Fibroblast of lung (primary cell): ENCODE measurements at regions not wholly inside any gene's neighbourhood (a gene's known extent, or its start where the extent isn't known, plus 50 kb on each side); places are given as distances from the start of the nearest gene placed in this dataset.

Experiments
- DNase-seq, 2 donors: peaks; one replicate each; pipeline versions ENCODE4 v3.0.0 to v3.0.0-alpha.2; 2010; ENCODE audit warnings: low read depth in 2 of 2
- H2AFZ ChIP-seq: 2 replicates; pipeline ENCODE4 v1.5.1; 2012; ENCODE audit warnings: low read length, control low read depth, inconsistent platforms
- H3K27ac ChIP-seq: 2 replicates; pipeline ENCODE4 v1.5.1; 2011; ENCODE audit warnings: low read length, control low read depth; ENCODE audit not compliant: insufficient read depth
- H3K27me3 ChIP-seq: 2 replicates; pipeline ENCODE4 v1.5.1; 2011; ENCODE audit warnings: mild to moderate bottlenecking, low read length; ENCODE audit not compliant: control insufficient read depth, insufficient read depth
- H3K36me3 ChIP-seq: 2 replicates; pipeline ENCODE4 v1.5.1; 2011; ENCODE audit warnings: low read length; ENCODE audit not compliant: control insufficient read depth, insufficient read depth
- H3K4me1 ChIP-seq: 2 replicates; pipeline ENCODE4 v1.5.1; 2011; ENCODE audit warnings: low read length; ENCODE audit not compliant: control insufficient read depth, insufficient read depth; ENCODE audit errors: extremely low read depth
- H3K4me2 ChIP-seq: 2 replicates; pipeline ENCODE4 v1.5.1; 2011; ENCODE audit warnings: low read length, control low read depth; ENCODE audit not compliant: insufficient read depth; ENCODE audit errors: extremely low read depth
- H3K4me3 ChIP-seq, 4 experiments: fragments of 200-600 bp in 1 of 4; sonication (generic) in 1 of 4; replicated peaks in 1 of 4; 2 replicates each; pipeline ENCODE4 v1.5.1; 2011 to 2016; ENCODE audit warnings: low read length in 4 of 4, low read depth in 3 of 4, mild to moderate bottlenecking in 3 of 4, control low read depth in 2 of 4, inconsistent platforms in 1 of 4, mixed read lengths in 1 of 4; ENCODE audit not compliant: insufficient read depth in 1 of 4; ENCODE audit errors: control extremely low read depth in 1 of 4
- H3K79me2 ChIP-seq: 2 replicates; pipeline ENCODE4 v1.5.1; 2012; ENCODE audit warnings: mild to moderate bottlenecking, low read length, inconsistent platforms; ENCODE audit not compliant: control insufficient read depth, insufficient read depth
- H3K9ac ChIP-seq: 2 replicates; pipeline ENCODE4 v1.5.1; 2011; ENCODE audit warnings: mild to moderate bottlenecking, low read length, control low read depth; ENCODE audit not compliant: insufficient read depth
- H3K9me3 ChIP-seq: 2 replicates; pipeline ENCODE4 v1.5.1; 2012; ENCODE audit warnings: low read depth, low read length; ENCODE audit not compliant: control insufficient read depth, insufficient read depth
- H4K20me1 ChIP-seq: 2 replicates; pipeline ENCODE4 v1.5.1; 2011; ENCODE audit warnings: low read length; ENCODE audit not compliant: control insufficient read depth, insufficient read depth; ENCODE audit errors: extremely low read depth
- EZH2 ChIP-seq: IDR thresholded peaks from 2 replicates; pipeline ENCODE4 v1.5.1; 2012; ENCODE audit warnings: low read length, control low read depth, mild to moderate bottlenecking; ENCODE audit errors: missing control alignments
- TF ChIP-seq, protein P1 (sequence below), 2 donors: IDR thresholded peaks in 1 of 2; conservative IDR thresholded peaks in 1 of 2; 1 replicate in 1 of 2; 2 replicates in 1 of 2; pipeline ENCODE4 v1.5.1; 2011 to 2012; ENCODE audit warnings: low read length in 2 of 2, control low read depth in 1 of 2, inconsistent platforms in 1 of 2, low read depth in 1 of 2, mild to moderate bottlenecking in 1 of 2

DNA sequence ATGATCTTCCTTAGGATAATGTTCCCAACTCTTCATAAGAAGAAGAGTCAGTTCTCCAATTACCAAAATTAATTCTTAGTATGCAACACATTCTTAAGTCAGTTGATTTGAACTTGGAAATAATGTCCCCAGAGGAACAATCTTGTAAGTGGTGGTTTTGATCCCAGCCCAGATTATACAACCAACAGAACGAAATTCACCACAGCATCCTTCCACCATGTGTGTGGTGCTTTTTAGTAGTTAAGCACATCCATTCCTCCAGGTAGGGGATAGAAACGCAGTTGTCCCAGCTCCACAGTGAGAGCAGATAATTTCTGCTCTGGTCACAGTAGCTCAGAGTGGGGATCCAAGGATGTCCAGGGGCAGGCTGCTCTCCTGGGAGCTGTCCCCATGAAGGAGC, 161.7 kb upstream of the SLC39A10 start:
- Histone ChIP-seq H3K4me3 (no peak overlapping the region), H3K9ac (no peak overlapping the region), H2AFZ (no peak overlapping the region), H3K4me2 (no peak overlapping the region), H3K79me2 (no peaks in the 10 kb centered on the region), H3K27ac (no peak overlapping the region), H3K9me3 (no peaks in the 10 kb centered on the region), H3K36me3 (no peaks in the 10 kb centered on the region), H3K27me3 (no peaks in the 10 kb centered on the region), H4K20me1 (no peaks in the 10 kb centered on the region), H3K4me1 (no peaks in the 10 kb centered on the region)
- TF ChIP-seq, protein P1, sequence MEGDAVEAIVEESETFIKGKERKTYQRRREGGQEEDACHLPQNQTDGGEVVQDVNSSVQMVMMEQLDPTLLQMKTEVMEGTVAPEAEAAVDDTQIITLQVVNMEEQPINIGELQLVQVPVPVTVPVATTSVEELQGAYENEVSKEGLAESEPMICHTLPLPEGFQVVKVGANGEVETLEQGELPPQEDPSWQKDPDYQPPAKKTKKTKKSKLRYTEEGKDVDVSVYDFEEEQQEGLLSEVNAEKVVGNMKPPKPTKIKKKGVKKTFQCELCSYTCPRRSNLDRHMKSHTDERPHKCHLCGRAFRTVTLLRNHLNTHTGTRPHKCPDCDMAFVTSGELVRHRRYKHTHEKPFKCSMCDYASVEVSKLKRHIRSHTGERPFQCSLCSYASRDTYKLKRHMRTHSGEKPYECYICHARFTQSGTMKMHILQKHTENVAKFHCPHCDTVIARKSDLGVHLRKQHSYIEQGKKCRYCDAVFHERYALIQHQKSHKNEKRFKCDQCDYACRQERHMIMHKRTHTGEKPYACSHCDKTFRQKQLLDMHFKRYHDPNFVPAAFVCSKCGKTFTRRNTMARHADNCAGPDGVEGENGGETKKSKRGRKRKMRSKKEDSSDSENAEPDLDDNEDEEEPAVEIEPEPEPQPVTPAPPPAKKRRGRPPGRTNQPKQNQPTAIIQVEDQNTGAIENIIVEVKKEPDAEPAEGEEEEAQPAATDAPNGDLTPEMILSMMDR (conservative IDR thresholded peaks at IDR 0.05 in 1 of 2, IDR thresholded peaks at IDR 0.05 in 1 of 2; ENCODE audit: low read depth in 1 of 2, low read length in 2 of 2), result no peak
- no peak for TF ChIP-seq EZH2
- DNase-seq, result no peak

DNA sequence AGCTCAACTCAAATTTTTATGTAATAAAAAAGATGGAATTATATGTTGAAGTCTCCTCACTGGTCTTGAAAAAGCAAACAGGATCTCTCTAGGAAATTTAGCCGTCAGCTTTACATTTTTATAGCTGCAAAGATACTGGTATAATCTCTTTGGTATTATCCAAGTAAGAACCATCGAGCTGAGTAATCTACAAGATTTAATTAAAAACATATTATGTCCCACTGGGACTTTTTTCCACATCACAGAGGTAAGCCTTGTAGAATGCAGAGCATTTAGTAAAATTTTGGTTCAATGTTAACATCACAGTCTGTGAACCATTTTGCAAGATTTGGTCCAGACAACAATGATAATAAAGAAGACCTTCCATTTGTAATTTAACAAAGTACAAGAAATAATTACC, 162.6 kb upstream of the SLC39A10 start:
- no peaks in the 10 kb centered on the region for H3K36me3 ChIP-seq
- no peaks in the 10 kb centered on the region for H4K20me1 ChIP-seq
- no peaks in the 10 kb centered on the region for H3K9me3 ChIP-seq
- TF ChIP-seq EZH2, result no peak
- TF ChIP-seq, protein P1 (conservative IDR thresholded peaks at IDR 0.05 in 1 of 2, IDR thresholded peaks at IDR 0.05 in 1 of 2; ENCODE audit: low read depth in 1 of 2, low read length in 2 of 2), result no peak
- no peak overlapping the region for H3K4me2 ChIP-seq
- no peak for DNase-seq
- H3K9ac ChIP-seq, result no peak overlapping the region
- no peaks in the 10 kb centered on the region for H3K79me2 ChIP-seq
- H2AFZ ChIP-seq, result no peak overlapping the region
- H3K4me1 ChIP-seq, result no peaks in the 10 kb centered on the region
- H3K27me3 ChIP-seq, result no peaks in the 10 kb centered on the region
- no peak overlapping the region for H3K27ac ChIP-seq
- no peak overlapping the region for H3K4me3 ChIP-seq

DNA sequence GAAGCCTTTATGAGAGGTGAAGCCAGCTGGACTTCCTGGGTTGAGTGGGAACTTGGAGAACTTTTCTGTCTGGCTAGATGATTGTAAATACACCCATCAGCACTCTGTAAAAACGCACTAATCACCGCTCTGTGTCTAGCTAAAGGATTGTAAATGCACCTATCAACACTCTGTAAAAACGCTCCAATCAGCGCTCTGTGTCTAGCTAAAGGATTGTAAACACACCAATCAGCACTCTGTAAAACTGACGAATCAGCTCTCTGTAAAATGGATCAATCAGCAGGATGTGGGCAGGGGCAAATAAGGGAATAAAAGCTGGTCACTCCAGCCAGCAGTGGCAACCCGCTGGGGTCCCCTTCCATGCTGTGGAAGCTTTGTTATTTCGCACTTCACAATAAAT, 163.6 kb upstream of the SLC39A10 start:
- no peaks in the 10 kb centered on the region for H3K4me1 ChIP-seq
- no peak for DNase-seq
- TF ChIP-seq, protein P1 (conservative IDR thresholded peaks at IDR 0.05 in 1 of 2, IDR thresholded peaks at IDR 0.05 in 1 of 2; ENCODE audit: low read depth in 1 of 2, low read length in 2 of 2), result no peak
- no peak for TF ChIP-seq EZH2

More for the DNA sequence above, 163.6 kb upstream of the SLC39A10 start:
- no peak overlapping the region for H3K9ac ChIP-seq
- no peaks in the 10 kb centered on the region for H4K20me1 ChIP-seq
- no peaks in the 10 kb centered on the region for H3K27me3 ChIP-seq
- H3K9me3 ChIP-seq, result no peaks in the 10 kb centered on the region
- no peak overlapping the region for H3K4me3 ChIP-seq
- no peak overlapping the region for H3K4me2 ChIP-seq
- no peaks in the 10 kb centered on the region for H3K79me2 ChIP-seq
- H2AFZ ChIP-seq, result no peak overlapping the region
- H3K27ac ChIP-seq, result no peak overlapping the region
- no peaks in the 10 kb centered on the region for H3K36me3 ChIP-seq
